Fibroblast of lung (primary cell): ENCODE measurements at regions not wholly inside any gene's neighbourhood (a gene's known extent, or its start where the extent isn't known, plus 50 kb on each side); places are given as distances from the start of the nearest gene placed in this dataset.

Source experiments
- DNase-seq, 2 donors: peaks; one replicate each; pipeline versions ENCODE4 v3.0.0 to v3.0.0-alpha.2; 2010; ENCODE audit warnings: low read depth in 2 of 2
- H2AFZ ChIP-seq: 2 replicates; pipeline ENCODE4 v1.5.1; 2012; ENCODE audit warnings: low read length, control low read depth, inconsistent platforms
- H3K27ac ChIP-seq: 2 replicates; pipeline ENCODE4 v1.5.1; 2011; ENCODE audit warnings: low read length, control low read depth; ENCODE audit not compliant: insufficient read depth
- H3K27me3 ChIP-seq: 2 replicates; pipeline ENCODE4 v1.5.1; 2011; ENCODE audit warnings: mild to moderate bottlenecking, low read length; ENCODE audit not compliant: control insufficient read depth, insufficient read depth
- H3K36me3 ChIP-seq: 2 replicates; pipeline ENCODE4 v1.5.1; 2011; ENCODE audit warnings: low read length; ENCODE audit not compliant: control insufficient read depth, insufficient read depth
- H3K4me1 ChIP-seq: 2 replicates; pipeline ENCODE4 v1.5.1; 2011; ENCODE audit warnings: low read length; ENCODE audit not compliant: control insufficient read depth, insufficient read depth; ENCODE audit errors: extremely low read depth
- H3K4me2 ChIP-seq: 2 replicates; pipeline ENCODE4 v1.5.1; 2011; ENCODE audit warnings: low read length, control low read depth; ENCODE audit not compliant: insufficient read depth; ENCODE audit errors: extremely low read depth
- H3K4me3 ChIP-seq, 4 experiments: fragments of 200-600 bp in 1 of 4; sonication (generic) in 1 of 4; replicated peaks in 1 of 4; 2 replicates each; pipeline ENCODE4 v1.5.1; 2011 to 2016; ENCODE audit warnings: low read length in 4 of 4, low read depth in 3 of 4, mild to moderate bottlenecking in 3 of 4, control low read depth in 2 of 4, inconsistent platforms in 1 of 4, mixed read lengths in 1 of 4; ENCODE audit not compliant: insufficient read depth in 1 of 4; ENCODE audit errors: control extremely low read depth in 1 of 4
- H3K79me2 ChIP-seq: 2 replicates; pipeline ENCODE4 v1.5.1; 2012; ENCODE audit warnings: mild to moderate bottlenecking, low read length, inconsistent platforms; ENCODE audit not compliant: control insufficient read depth, insufficient read depth
- H3K9ac ChIP-seq: 2 replicates; pipeline ENCODE4 v1.5.1; 2011; ENCODE audit warnings: mild to moderate bottlenecking, low read length, control low read depth; ENCODE audit not compliant: insufficient read depth
- H3K9me3 ChIP-seq: 2 replicates; pipeline ENCODE4 v1.5.1; 2012; ENCODE audit warnings: low read depth, low read length; ENCODE audit not compliant: control insufficient read depth, insufficient read depth
- H4K20me1 ChIP-seq: 2 replicates; pipeline ENCODE4 v1.5.1; 2011; ENCODE audit warnings: low read length; ENCODE audit not compliant: control insufficient read depth, insufficient read depth; ENCODE audit errors: extremely low read depth
- EZH2 ChIP-seq: IDR thresholded peaks from 2 replicates; pipeline ENCODE4 v1.5.1; 2012; ENCODE audit warnings: low read length, control low read depth, mild to moderate bottlenecking; ENCODE audit errors: missing control alignments
- TF ChIP-seq, protein P1 (sequence below), 2 donors: IDR thresholded peaks in 1 of 2; conservative IDR thresholded peaks in 1 of 2; 1 replicate in 1 of 2; 2 replicates in 1 of 2; pipeline ENCODE4 v1.5.1; 2011 to 2012; ENCODE audit warnings: low read length in 2 of 2, control low read depth in 1 of 2, inconsistent platforms in 1 of 2, low read depth in 1 of 2, mild to moderate bottlenecking in 1 of 2

DNA sequence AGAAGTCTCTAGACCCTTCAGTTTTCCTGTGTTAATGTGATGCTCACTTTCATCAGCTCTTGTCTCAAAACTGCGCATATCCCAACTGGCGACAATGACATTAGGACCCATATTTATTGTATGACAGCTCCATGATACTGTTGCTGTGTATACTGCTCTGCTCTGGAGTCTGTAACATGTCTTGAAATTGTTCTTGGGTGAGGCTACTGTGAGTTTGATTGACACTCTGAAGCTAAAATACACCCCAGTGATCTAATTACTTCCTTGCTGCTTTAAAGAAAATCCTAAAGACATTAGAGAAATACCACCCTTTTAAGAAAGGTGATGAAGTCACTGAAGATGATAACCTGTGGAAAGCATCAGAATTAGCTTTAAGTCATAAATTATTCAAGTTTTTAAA, 1046.2 kb downstream of the KCNT2 start:
- Histone ChIP-seq H3K9ac (no peak overlapping the region), H3K4me2 (no peak overlapping the region), H3K27ac (no peak overlapping the region), H3K27me3 (no peaks in the 10 kb centered on the region), H3K79me2 (no peaks in the 10 kb centered on the region), H3K4me1 (no peaks in the 10 kb centered on the region), H4K20me1 (no peaks in the 10 kb centered on the region), H3K9me3 (no peaks in the 10 kb centered on the region), H2AFZ (no peak overlapping the region), H3K36me3 (no peaks in the 10 kb centered on the region), H3K4me3 (no peak overlapping the region)
- no peak for DNase-seq
- TF ChIP-seq, protein P1, sequence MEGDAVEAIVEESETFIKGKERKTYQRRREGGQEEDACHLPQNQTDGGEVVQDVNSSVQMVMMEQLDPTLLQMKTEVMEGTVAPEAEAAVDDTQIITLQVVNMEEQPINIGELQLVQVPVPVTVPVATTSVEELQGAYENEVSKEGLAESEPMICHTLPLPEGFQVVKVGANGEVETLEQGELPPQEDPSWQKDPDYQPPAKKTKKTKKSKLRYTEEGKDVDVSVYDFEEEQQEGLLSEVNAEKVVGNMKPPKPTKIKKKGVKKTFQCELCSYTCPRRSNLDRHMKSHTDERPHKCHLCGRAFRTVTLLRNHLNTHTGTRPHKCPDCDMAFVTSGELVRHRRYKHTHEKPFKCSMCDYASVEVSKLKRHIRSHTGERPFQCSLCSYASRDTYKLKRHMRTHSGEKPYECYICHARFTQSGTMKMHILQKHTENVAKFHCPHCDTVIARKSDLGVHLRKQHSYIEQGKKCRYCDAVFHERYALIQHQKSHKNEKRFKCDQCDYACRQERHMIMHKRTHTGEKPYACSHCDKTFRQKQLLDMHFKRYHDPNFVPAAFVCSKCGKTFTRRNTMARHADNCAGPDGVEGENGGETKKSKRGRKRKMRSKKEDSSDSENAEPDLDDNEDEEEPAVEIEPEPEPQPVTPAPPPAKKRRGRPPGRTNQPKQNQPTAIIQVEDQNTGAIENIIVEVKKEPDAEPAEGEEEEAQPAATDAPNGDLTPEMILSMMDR (conservative IDR thresholded peaks at IDR 0.05 in 1 of 2, IDR thresholded peaks at IDR 0.05 in 1 of 2; ENCODE audit: low read depth in 1 of 2, low read length in 2 of 2) = no peak
- TF ChIP-seq EZH2 = no peak

DNA sequence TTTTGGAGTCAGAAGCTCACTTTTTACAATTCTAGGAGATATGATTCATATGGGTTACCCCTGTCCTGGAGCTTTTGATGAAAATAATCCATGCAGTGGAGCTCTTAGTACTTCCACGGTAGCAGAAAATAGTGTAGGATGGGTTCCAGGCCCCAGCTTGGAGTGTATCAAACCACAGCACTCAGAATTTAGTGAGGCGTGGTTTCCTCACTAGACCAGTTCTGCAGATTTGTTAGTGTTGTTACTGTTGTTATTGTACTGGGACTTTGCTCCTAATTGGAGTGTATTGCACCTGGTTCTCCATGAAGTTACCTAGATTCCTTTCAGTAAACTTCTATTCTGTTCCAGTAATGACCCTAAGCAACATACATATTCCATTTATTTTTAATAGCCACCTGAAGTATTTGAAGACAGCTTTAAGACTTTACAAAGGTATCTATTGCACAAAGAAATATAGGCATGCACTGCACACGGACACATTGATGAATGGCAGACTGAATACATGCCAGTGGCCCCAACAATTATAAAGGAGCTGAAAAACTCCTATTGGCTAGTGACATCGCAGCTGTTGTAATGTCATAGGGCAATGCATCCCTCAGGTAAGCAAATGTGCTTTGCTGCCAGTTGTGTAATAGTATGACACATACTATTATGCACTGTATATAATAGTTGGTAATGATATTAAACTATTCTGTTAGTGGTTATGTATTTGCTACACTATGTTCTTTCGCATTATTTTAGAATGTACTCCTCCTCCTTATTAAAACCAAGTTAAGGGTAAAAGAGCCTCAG, 1058.0 kb downstream of the KCNT2 start:
- Histone ChIP-seq H3K4me3 (no peak overlapping the region), H3K9ac (no peak overlapping the region), H3K4me2 (no peak overlapping the region), H3K27me3 (no peaks in the 10 kb centered on the region), H3K27ac (no peak overlapping the region), H3K79me2 (no peaks in the 10 kb centered on the region), H3K4me1 (no peaks in the 10 kb centered on the region), H3K9me3 (no peaks in the 10 kb centered on the region), H4K20me1 (no peaks in the 10 kb centered on the region), H3K36me3 (no peaks in the 10 kb centered on the region), H2AFZ (no peak overlapping the region)
- no peak for DNase-seq
- no peak for TF ChIP-seq EZH2

- peak; percentile 6 to 81 for DNase-seq
- H3K27ac ChIP-seq = no peak overlapping the region
These were observed 1077.3 kb downstream of the KCNT2 start for GRCh38 chr1:195530961-195531360.

More at GRCh38 chr1:195530961-195531360, 1077.3 kb downstream of the KCNT2 start:
- Histone ChIP-seq H3K27me3 (no peaks in the 10 kb centered on the region), H3K4me1 (no peaks in the 10 kb centered on the region), H3K9me3 (no peaks in the 10 kb centered on the region), H3K79me2 (no peaks in the 10 kb centered on the region), H4K20me1 (no peaks in the 10 kb centered on the region), H3K4me3 (no peak overlapping the region), H3K9ac (no peak overlapping the region), H2AFZ (no peak overlapping the region), H3K4me2 (no peak overlapping the region), H3K36me3 (no peaks in the 10 kb centered on the region)
- TF ChIP-seq, protein P1 (conservative IDR thresholded peaks at IDR 0.05 in 1 of 2, IDR thresholded peaks at IDR 0.05 in 1 of 2; ENCODE audit: low read depth in 1 of 2, low read length in 2 of 2) = no peak
- no peak for TF ChIP-seq EZH2
